SK-N-SH treated with all-trans-retinoic acid at 6 μM for 48 hours (cell line): ENCODE measurements at regions not wholly inside any gene's neighbourhood (a gene's known extent, or its start where the extent isn't known, plus 50 kb on each side); places are given as distances from the start of the nearest gene placed in this dataset.

Experiments used
- PPARA ChIP-seq: fragments of 250-450 bp; sonication (Bioruptor Pico); IDR thresholded peaks from 2 replicates; pipeline ENCODE4 v1.5.0; 2020; ENCODE audit warnings: mild to moderate bottlenecking, borderline replicate concordance
- SNAI2 ChIP-seq: fragments of 250-450 bp; sonication (Bioruptor Pico); IDR thresholded peaks from 2 replicates; pipeline ENCODE4 v1.5.0; 2020; ENCODE audit warnings: mild to moderate bottlenecking, moderate library complexity
- ZFP30 ChIP-seq: fragments of 450-650 bp; formaldehyde crosslinking; IDR thresholded peaks from 2 replicates; pipeline ENCODE4 v1.5.0; 2022; ENCODE audit warnings: mild to moderate bottlenecking, moderate library complexity
- ZNF70 ChIP-seq: fragments of 450-650 bp; formaldehyde crosslinking; IDR thresholded peaks from 2 replicates; pipeline ENCODE4 v1.5.0; 2020; ENCODE audit warnings: mild to moderate bottlenecking, moderate library complexity
- ZNF8 ChIP-seq: fragments of 450-650 bp; formaldehyde crosslinking; IDR thresholded peaks from 2 replicates; pipeline ENCODE4 v1.5.0; 2020; ENCODE audit warnings: mild to moderate bottlenecking, moderate library complexity
- TF ChIP-seq, protein P1 (sequence below): fragments of 250-450 bp; sonication (Bioruptor Pico); IDR thresholded peaks from 2 replicates; pipeline ENCODE4 v1.5.1; 2020; ENCODE audit warnings: low read depth, mild to moderate bottlenecking, moderate library complexity

DNA sequence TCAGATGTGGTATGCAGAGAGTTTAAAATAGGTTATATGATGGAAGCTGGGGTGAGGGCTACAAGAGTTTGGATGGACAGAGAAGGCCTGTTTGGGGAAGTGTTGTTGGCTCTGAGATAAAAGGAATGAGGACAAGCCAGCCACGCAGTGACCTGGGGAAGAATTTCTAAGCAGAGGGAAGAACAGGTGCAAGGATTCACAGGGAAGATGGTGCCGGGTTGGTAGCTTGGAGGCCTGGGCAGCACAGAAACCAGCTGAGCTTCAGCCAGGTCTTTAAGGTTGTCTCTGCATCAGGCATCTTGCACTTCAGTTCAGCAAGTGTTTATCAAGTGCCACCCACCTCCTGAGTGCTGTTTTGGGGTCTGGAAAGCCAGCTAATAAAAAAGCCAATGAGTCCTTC lies 1163.7 kb downstream of the AACS start:
- TF ChIP-seq SNAI2 (CRISPR knock-in tag) = no peak
- no peak for TF ChIP-seq ZNF8
- no peak for TF ChIP-seq PPARA (CRISPR knock-in tag)
- TF ChIP-seq, protein P1, sequence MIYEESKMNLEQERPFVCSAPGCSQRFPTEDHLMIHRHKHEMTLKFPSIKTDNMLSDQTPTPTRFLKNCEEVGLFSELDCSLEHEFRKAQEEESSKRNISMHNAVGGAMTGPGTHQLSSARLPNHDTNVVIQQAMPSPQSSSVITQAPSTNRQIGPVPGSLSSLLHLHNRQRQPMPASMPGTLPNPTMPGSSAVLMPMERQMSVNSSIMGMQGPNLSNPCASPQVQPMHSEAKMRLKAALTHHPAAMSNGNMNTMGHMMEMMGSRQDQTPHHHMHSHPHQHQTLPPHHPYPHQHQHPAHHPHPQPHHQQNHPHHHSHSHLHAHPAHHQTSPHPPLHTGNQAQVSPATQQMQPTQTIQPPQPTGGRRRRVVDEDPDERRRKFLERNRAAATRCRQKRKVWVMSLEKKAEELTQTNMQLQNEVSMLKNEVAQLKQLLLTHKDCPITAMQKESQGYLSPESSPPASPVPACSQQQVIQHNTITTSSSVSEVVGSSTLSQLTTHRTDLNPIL (CRISPR knock-in tag) = no peak
- TF ChIP-seq ZNF70 = no peak
- TF ChIP-seq ZFP30 (CRISPR knock-in tag) = no peak
